K562 (cell line): ENCODE measurements at regions not wholly inside any gene's neighbourhood (a gene's known extent, or its start where the extent isn't known, plus 50 kb on each side); places are given as distances from the start of the nearest gene placed in this dataset.

ENCODE experiments used
- GABPA ChIP-seq: fragments of 200-800 bp; sonication (Bioruptor generic); conservative IDR thresholded peaks from 2 replicates; pipeline ENCODE4 v1.6.1; 2016; ENCODE audit warnings: low read depth, missing genetic modification characterization, missing compliant biosample characterization
- HOMEZ ChIP-seq: fragments of 250-450 bp; sonication (Bioruptor Pico); IDR thresholded peaks from 2 replicates; pipeline ENCODE4 v1.4.0; 2020; ENCODE audit warnings: mild to moderate bottlenecking, moderate library complexity
- NCOR1 ChIP-seq: fragments of 450-650 bp; IDR thresholded peaks from 2 replicates; pipeline ENCODE4 v1.6.1; 2016; ENCODE audit warnings: mild to moderate bottlenecking, moderate library complexity
- POLR2AphosphoS5 ChIP-seq: IDR thresholded peaks from 2 replicates; pipeline ENCODE4 v1.6.1; 2011; ENCODE audit warnings: mild to moderate bottlenecking, low read depth, low read length, moderate library complexity; ENCODE audit not compliant: control insufficient read depth, insufficient read depth
- SIN3A ChIP-seq, 2 experiments: fragments of 150-350 bp in 1 of 2; IDR thresholded peaks; 2 replicates each; pipeline ENCODE4 v1.6.1; 2011 to 2016; ENCODE audit warnings: borderline replicate concordance in 2 of 2, low read depth in 2 of 2, low read length in 2 of 2, mild to moderate bottlenecking in 2 of 2, moderate library complexity in 2 of 2; ENCODE audit not compliant: control insufficient read depth in 1 of 2
- SMAD3 ChIP-seq: fragments of 450-650 bp; formaldehyde crosslinking; conservative IDR thresholded peaks from 2 replicates; pipeline ENCODE4 v1.4.0; 2020; ENCODE audit warnings: mild to moderate bottlenecking
- STAT6 ChIP-seq: sonication (generic); formaldehyde crosslinking; IDR thresholded peaks from 2 replicates; pipeline ENCODE4 v1.8.1; 2023; ENCODE audit warnings: mild to moderate bottlenecking, missing genetic modification reagents
- ZEB2 ChIP-seq: fragments of 450-650 bp; IDR thresholded peaks from 2 replicates; pipeline ENCODE4 v1.6.1; 2016
- TF ChIP-seq, protein P1 (sequence below): sonication (generic); formaldehyde crosslinking; IDR thresholded peaks from 2 replicates; pipeline ENCODE4 v1.8.1; 2023; ENCODE audit warnings: mild to moderate bottlenecking, missing genetic modification reagents

DNA sequence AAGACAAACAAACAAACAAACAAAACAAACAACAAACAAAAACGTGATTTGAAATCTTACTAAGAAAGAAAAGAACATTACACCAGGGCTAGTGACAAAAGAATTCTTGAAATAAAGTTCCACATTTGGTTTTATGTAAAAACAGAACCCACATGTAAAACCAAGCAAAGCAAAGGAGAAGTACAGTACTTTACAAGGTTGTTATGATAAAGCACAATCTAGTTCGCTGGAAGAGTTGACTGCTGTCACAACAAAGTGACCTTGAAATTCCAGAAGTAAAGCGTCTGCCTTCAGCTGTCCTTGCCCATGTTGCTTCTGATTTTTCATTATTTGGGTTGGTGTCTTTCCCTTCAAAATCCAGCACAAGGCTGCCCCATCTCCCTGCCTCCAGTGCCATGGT, 94.8 kb upstream of the CYRIA start:
- TF ChIP-seq ZEB2 (no peak), STAT6 (CRISPR knock-in tag) (no peak), GABPA (no peak), SMAD3 (CRISPR knock-in tag) (no peak), POLR2AphosphoS5 (no peak), NCOR1 (no peak), HOMEZ (no peak), SIN3A (IDR thresholded peaks at IDR 0.05; ENCODE audit: borderline replicate concordance in 2 of 2, control insufficient read depth in 1 of 2, low read depth in 2 of 2, low read length in 2 of 2) (no peak)
- TF ChIP-seq, protein P1, sequence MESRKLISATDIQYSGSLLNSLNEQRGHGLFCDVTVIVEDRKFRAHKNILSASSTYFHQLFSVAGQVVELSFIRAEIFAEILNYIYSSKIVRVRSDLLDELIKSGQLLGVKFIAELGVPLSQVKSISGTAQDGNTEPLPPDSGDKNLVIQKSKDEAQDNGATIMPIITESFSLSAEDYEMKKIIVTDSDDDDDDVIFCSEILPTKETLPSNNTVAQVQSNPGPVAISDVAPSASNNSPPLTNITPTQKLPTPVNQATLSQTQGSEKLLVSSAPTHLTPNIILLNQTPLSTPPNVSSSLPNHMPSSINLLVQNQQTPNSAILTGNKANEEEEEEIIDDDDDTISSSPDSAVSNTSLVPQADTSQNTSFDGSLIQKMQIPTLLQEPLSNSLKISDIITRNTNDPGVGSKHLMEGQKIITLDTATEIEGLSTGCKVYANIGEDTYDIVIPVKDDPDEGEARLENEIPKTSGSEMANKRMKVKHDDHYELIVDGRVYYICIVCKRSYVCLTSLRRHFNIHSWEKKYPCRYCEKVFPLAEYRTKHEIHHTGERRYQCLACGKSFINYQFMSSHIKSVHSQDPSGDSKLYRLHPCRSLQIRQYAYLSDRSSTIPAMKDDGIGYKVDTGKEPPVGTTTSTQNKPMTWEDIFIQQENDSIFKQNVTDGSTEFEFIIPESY (CRISPR knock-in tag) = no peak
